HTR-8/SVneo (cell line): ENCODE measurements at regions not wholly inside any gene's neighbourhood (a gene's known extent, or its start where the extent isn't known, plus 50 kb on each side); places are given as distances from the start of the nearest gene placed in this dataset.

Experiments used
- DNase-seq: peaks from one replicate; pipeline ENCODE4 v3.0.0; 2011; ENCODE audit warnings: low spot score, mixed read lengths; ENCODE audit not compliant: insufficient read length
- FAIRE-seq: peaks from 2 replicates; lab custom pipeline; 2011; peaks lifted over from hg19 to GRCh38; lab: Jason Lieb, UNC

DNA sequence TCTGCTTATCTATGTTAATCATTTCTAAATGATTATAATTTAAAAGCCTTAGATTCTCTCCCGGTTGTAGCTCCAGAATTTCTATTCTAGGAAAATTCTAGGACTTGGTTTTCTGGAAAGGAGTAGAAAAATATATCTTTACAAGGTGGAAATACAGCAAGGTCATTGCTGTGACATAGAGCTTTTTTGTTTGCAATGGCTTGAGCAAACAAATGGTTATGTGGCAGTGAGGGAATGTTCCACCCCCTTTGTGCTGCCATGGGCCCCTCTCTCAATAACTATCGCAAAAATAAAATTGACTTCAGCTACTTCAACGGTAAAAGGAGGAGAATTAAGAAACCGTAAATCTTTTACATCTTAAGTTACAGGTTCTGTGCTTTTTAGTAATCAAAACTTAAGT lies 517.1 kb downstream of the EPHA3 start:
- DNase-seq (no peak), FAIRE-seq (no peak)

DNA sequence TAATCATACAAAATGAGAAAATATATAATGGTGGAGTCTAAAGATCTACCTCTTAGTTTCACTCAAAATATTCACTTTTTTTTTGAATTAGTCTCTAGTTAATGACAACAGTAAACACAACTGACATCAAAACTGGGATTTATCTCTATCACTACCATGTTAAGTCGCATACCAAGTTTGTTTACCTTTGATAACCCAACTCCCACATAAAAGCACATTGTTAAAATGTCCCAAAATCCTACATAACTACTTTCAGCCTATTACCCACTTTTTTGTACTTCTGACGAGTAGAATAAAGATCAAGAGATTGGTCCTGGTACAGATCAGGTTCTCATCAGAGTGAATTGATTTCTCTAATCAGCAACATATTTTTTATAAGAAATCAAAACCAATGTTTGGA lies 518.5 kb downstream of the EPHA3 start:
- FAIRE-seq, result no peak
- DNase-seq, result no peak

DNA sequence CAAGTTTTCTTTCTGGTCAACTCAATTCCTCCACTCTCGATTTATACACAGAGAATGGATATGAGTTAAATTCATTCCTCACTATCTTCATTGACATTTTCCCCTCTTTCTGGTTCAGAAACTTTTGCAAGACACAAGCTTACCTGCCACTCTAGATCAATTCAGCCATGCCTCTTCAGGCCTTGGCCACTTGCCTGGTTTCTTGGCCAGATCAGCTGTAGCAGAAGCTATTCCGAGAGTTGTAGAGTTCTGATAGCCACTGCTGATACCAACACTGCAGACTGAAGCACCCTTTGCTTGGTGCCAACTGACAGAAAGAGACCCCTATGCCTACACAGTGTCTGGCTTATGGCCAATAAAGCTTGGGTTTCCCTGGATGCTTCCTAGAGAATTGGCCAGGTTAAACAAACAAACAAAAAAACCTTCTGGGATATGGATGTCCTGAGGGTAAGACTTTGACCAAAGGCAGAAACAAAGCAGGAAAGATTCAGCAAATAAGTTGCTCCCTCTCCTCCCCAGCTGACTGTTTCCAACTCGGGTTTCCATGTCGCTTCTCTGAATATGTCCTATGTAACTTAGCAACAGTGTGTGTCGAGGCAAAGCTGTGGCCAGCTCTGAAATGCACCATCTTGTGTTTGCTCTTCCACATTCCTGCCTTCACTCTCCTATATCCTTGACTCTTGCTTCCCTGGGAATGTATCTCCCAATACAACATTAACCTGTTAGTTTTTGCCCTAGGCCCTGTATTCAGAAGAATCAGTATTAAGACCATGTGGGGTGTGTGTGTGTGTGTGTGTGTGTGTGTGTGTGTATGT lies 521.6 kb downstream of the EPHA3 start:
- DNase-seq (no peak), FAIRE-seq (no peak)

DNA sequence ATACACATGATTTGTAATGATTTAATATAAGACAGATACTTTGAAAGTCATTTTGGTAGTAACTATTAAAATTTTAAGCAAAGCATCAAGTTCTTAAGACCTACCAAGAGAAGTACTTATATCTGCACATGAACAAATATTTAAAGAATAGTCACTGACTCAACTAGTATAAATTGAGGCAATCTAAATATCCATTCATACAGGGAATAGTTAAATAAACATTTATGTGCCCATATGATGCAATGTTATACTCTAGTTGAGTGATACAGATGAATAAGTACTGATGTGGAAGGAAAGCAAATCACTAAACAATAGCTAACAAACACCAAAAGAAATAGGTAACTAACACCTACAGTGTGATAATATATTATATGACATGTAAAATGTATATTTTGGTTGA lies 527.7 kb downstream of the EPHA3 start:
- DNase-seq (no peak), FAIRE-seq (no peak)

DNA sequence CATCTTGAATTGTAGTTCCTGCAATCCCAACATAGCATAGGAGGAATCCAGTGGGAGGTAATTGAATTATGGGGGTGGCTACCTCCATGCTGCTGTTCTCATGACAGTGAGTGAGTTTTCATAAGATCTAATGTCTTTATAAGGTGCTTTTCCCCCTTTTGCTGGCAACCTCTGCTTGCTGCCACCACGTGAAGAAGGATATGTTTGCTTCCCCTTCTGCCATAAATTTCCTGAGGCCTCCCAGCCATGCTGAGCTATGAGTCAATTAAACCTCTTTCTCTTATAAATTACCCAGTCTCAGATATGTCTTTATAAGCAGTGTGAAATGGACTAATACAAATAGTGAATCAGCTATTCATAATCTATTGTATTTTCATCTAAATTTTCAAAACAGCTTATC lies 537.3 kb downstream of the EPHA3 start:
- FAIRE-seq (no peak), DNase-seq (no peak)

DNA sequence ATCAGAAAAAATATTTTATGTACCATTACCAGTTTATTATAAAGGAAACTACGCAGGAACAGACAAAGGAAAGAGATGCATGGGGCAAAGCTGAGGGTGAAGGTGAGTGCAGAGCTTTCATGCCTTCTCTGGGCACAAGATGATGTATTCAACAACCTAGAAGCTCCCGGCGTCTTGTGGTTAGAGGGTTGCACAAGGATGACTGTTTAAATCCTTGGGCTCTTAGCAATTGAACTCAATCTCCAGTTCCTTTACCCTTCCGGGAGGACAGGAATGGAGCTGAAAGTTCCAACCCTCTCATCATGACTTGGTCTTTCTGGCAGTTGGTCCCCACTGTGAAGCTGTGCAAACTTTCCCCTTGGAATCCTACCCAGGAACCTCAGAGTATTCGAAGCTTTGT lies 542.0 kb downstream of the EPHA3 start:
- FAIRE-seq, result no peak
- DNase-seq, result no peak

DNA sequence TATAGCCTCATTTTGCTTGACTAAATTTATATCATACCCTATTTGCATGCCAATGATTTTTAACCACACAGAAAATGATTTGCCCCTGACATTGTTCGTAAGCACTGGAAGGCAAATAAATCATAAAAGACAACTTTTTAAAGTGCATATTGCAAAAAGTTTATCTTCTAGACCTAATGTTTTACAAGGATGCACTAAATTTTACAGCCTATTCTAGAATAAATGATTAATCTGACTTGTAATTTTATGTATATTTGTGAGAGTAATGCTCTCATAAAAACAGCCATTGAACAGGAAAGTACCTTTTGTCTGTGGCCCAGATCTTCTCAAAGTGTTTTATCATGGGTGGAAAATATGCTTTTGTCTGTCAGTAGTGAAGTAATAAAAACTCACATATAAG lies 546.6 kb downstream of the EPHA3 start:
- no peak for DNase-seq
- FAIRE-seq, result no peak

DNA sequence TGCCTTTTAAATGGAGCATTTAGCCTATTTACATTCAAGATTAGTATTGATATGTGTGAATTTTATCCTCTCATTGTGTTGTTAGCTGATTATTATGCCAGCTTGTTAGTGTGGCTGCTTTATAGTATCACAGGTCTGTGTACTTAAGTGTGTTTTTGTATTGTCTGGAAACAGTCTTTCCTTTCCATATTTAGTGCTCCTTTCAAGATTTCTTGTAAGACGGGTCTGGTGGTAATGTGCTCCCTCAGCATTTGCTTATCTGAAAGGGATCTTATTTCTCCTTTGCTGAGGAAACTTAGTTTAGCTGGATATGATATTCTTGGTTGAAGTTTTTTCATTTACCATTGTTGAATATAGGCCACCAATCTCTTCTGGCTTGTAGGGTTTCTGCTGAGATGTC lies 549.0 kb downstream of the EPHA3 start:
- no peak for DNase-seq
- no peak for FAIRE-seq

DNA sequence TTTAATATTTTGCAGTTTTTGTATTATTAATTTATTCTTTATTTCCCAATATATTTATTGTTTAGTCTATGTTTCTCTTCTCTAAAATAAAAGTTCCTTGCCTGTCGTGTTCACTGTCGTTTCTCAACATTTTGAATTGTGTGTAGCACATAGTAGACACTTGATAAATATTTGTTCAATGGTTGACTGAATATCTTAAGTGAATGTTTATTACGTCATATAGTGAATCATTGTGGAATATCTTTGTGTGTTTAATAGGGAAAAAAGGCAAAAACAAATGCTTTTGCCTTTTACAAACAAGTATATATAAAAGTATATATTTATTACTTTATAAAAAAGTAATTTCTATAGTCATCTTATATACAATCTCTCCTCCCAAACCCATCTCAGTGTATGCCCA lies 572.3 kb downstream of the EPHA3 start:
- FAIRE-seq, result no peak
- no peak for DNase-seq

DNA sequence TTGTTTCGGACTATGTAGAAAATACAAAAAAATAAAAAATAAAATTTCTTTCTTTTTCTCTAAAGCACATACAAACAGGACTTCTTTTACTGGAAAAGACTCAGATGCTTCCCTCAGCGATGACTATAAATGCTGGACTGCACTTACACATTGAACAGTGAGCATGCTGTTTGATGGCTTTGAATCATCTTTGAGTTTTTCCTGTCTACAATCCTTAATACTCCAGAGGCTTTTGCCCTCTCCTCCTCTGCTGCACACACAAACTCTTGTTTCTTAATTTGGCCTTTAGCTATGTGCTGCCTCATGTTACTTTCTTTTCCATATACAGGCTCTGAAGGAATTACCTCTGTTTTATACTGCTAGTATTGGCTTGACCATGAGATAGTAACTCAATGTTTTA lies 575.1 kb downstream of the EPHA3 start:
- FAIRE-seq, result no peak
- no peak for DNase-seq

DNA sequence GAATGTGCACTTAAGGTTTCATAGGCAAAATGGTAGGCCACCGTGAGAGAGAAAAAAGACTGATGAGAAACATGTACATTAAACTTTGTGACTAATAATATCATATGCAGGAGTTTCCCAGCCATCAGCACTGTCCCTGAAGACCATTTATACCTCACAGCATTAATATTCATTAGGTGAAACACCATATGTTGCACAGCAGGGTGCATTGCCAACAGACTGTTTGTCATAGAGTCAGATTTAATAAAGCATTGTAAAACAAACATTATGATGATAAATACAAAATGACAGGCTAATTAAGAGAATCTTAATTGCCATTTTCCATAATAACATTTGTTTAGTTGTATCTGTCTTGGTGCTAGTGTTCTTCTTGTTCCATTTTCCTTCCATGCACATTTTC lies 578.3 kb downstream of the EPHA3 start:
- DNase-seq (no peak), FAIRE-seq (no peak)

DNA sequence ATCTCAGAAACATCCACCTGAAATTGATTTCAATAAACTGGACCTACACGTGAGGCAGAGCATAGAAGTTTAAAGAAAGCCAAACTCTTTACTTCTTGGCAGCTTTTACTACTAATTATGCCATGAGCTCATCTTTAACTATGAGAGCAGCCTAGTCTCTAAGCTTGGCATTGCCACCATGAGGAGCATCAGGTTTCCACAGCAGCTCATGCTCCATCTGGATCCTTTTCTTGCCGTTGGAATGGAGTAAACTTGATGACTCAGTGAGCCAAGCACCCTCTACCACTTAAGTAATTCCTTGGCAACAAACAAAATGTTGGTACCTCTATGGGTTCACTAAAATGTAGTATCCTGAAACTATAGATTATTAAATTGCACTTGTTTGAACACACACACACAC lies 583.2 kb downstream of the EPHA3 start:
- DNase-seq, result no peak
- no peak for FAIRE-seq

DNA sequence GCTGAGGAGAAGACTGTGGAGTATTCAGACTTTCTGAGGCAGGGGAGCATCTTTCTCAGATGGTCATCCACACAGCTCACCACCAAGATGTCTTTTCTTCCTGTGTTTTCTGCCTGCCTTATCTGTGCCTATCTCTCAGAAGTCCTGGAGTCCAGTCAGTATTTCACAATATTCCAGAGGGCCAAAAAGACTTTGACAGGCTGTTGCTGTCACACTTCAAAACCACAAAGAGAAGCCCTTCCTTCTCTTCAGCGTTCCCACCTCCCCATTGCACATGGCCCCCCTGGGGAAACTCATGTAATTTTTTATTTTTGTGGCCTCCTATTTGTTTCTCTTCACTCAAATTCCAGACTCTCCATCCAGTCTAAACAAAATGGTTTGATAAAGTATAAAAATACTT lies 585.2 kb downstream of the EPHA3 start:
- FAIRE-seq (no peak), DNase-seq (no peak)

DNA sequence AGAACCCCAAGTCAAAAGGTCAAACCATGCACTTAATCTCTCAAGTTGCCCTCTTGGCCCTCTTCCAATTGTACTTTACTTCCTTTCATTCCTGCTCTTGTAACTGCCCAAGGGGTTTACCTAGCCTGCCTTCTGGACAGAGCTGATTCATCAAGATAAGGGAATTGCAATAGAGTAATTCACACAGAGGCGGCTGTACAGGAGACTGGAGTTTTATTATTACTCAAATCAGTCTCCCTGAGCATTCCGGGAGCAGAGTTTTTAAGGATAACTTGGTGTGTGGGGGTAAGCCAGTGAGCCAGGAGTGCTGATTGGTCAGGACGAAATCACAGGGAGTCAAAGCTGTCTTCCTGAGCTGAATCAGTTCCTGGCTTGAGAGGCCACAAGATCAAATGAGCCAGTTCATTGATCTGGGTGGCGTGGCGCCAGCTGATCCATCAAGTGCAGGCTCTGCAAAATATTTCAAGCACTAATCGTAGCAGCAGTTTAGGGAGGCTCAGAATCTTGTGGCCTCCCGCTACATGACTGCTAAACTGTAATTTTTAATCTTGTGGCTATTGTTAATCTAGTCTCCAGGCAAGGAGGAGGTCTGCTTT lies 590.0 kb downstream of the EPHA3 start:
- no peak for FAIRE-seq

DNA sequence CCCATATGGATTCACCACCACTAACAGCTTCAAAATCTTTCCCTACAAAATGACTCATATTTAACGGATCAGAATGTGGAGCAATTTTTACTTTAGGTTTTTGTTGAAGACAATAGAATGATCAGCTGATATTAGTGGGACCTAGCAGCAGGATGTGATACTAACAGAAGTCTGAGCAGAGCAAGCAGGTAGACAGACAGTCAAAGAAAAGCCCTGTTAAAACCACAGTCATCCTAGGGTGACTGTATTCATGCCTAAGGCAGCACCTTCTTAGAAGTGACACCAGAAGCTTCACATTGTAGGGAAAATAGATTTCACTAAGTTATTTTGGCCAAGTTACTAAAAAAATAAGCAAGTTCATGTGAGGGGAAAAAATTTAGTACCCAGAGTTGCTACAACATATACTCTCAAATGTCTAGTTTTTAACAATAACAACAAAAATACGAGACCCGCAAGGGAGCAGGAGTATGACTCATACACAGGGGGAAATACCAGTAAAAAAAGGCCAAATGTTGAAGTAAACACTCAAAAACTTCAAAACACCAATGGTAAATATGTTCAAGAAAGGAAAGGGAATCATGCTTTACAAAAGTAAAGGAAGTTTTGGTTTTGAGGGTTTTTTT lies 590.9 kb downstream of the EPHA3 start:
- FAIRE-seq, result no peak

More for the DNA sequence above, 590.0 kb downstream of the EPHA3 start:
- no peak for DNase-seq

DNA sequence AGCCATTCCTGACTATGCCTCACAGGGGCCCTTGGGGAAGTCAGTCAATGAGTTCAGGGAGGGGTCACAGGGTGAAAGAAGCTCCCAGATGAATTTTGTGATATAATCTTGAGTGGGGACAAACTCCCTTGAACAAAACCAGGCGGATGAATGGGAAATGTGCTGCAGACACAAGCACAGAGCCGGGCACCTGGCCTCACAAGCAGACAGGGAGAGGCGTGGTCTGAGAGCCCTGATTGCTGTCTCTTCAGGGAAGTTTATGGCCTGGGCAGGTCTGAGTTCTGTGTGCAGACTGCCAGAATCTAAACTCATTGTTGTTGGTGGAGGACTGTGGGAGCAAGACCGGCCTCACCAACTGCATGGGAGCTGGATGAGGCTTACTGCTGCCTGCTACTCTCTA lies 591.8 kb downstream of the EPHA3 start:
- DNase-seq, result no peak
- no peak for FAIRE-seq

More for the DNA sequence above, 590.9 kb downstream of the EPHA3 start:
- no peak for DNase-seq

DNA sequence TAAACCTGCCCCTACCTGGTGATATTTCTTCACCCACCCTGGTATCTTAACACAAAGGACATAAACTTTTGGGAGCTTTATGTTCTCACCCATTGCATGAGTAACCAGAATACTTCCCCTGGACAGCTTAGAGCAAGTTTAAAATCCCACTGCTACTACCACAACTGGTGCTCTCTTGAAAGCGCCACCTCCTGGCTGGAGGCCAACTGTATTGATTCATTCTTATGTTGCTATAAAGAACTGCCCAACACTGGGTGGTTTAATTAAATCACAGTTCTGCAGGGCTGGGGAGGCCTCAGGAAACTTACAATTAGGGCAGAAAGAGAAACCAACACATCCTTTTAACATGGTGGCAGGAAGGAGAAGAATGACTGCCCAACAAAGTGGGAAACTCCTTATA lies 592.4 kb downstream of the EPHA3 start:
- no peak for FAIRE-seq
- no peak for DNase-seq

DNA sequence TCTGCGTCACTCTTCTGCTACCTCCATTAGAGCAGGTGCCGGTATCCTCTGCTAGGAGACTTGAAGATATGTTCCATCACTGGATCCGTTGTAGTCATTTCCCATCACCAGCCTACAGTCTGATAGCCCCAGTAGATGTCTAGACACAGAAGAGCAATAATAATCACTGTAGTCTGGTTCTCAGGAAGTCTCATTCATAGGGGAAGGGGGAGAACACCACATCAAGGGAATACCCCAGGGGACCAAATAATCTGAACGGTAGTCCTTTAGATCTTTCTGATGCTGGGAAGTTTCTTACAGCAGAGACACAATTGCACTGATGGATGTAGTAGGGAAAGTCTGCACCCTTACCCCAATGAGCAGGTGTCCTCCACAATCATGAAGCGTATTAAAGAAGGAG lies 595.0 kb downstream of the EPHA3 start:
- DNase-seq (no peak), FAIRE-seq (no peak)

DNA sequence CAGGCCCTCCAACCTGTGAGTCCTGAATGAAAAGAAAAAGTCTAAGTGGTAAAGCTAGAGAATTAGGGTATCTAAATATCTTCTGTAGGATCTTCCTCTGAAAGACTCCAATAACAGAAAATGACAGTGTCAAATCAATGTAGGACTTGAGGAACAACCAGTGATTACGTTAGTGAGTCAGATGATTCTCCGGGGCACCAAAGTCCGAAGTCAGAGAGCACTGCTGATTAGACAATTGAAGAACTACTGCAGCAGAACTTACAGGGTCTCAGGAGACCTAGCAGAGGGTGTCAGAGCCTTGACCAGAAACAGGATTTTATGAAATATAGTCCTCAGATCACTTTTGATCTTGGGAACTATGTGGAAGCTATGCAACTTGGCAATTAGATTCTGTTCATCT lies 605.8 kb downstream of the EPHA3 start:
- FAIRE-seq, result no peak
- no peak for DNase-seq

DNA sequence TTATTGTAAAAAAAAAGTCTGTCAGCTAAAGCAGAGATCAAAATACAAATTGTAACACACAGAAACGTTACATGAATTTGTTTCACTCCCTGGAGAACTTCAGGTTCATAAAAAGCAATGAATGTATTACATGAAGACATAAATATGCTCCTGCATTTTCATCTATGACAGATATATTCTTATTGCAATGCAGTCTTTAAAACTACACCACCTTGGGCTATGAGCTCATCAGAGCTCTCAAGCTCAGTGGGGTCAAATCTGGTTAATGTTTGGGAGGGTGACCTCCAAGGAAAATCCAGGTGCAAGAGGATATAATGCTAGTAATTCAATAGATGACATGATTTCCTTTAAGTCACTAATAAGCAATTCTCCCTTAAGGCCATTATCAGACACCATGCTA lies 606.8 kb downstream of the EPHA3 start:
- DNase-seq, result no peak
- FAIRE-seq, result no peak

DNA sequence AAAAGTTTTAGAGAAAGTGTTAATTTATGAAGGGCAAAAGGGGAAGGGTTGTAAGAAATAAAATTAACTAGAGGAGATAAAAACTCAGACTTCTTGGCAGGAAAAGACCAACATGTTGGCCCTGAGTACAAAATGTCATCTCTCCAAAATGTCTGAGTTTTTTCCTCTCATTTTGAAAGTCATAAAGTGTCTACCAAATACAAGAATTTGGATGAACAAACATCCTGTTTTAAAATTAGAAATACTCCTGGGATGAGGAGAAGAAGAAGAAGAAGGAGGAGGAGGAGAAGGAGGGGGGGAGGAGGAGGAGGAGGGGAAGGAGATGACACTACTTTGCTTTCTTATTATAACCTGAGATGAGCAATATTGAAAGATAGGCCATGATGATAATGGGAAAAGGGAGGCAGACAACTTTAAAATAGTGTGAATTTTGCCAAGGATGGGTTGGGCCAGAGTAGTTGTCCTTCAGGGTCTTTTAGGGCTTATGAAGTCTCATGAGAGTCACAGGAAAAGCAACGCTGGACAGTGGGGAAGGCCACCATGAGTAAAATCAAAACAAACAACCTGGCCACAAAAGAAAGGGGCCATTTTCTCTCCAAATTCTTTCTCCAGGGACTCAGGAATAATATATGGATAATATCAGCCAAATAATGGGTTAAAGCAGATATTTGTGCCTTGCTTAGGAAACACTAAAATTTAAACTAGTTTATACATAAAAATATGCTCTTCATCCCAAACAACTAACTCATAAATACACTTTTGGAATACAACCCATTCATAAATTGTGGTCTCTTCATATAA lies 632.9 kb downstream of the EPHA3 start:
- DNase-seq, result no peak
- FAIRE-seq, result no peak
